Ishikawa (cell line): ENCODE measurements at regions not wholly inside any gene's neighbourhood (a gene's known extent, or its start where the extent isn't known, plus 50 kb on each side); places are given as distances from the start of the nearest gene placed in this dataset.
A peak's percentile ranks its signal among the peaks of the same experiment; 100 is the strongest.

Experiments
- CEBPB ChIP-seq: IDR thresholded peaks from 2 replicates; pipeline ENCODE4 v1.6.1; 2012
- CREB1 ChIP-seq: IDR thresholded peaks from 2 replicates; pipeline ENCODE4 v1.6.1; 2012; ENCODE audit warnings: low read depth
- EGR1 ChIP-seq: IDR thresholded peaks from 2 replicates; pipeline ENCODE4 v1.6.1; 2012
- EP300 ChIP-seq: IDR thresholded peaks from 2 replicates; pipeline ENCODE4 v1.6.1; 2012; ENCODE audit warnings: borderline replicate concordance
- FOXM1 ChIP-seq: IDR thresholded peaks from 2 replicates; pipeline ENCODE4 v1.6.1; 2012; ENCODE audit warnings: low read depth, borderline replicate concordance
- NFIC ChIP-seq: IDR thresholded peaks from 2 replicates; pipeline ENCODE4 v1.6.1; 2012
- RAD21 ChIP-seq: IDR thresholded peaks from 2 replicates; pipeline ENCODE4 v1.6.1; 2012; ENCODE audit warnings: low read depth
- TAF1 ChIP-seq: IDR thresholded peaks from 2 replicates; pipeline ENCODE4 v1.6.1; 2012; ENCODE audit warnings: low read depth, mild to moderate bottlenecking
- TCF12 ChIP-seq: IDR thresholded peaks from 2 replicates; pipeline ENCODE4 v1.6.1; 2012; ENCODE audit warnings: low read depth
- TEAD4 ChIP-seq: IDR thresholded peaks from 2 replicates; pipeline ENCODE4 v1.6.1; 2012
- USF1 ChIP-seq: IDR thresholded peaks from 2 replicates; pipeline ENCODE4 v1.6.1; 2012
- YY1 ChIP-seq: IDR thresholded peaks from 2 replicates; pipeline ENCODE4 v1.6.1; 2012; ENCODE audit warnings: low read depth
- ZBTB7A ChIP-seq: IDR thresholded peaks from 2 replicates; pipeline ENCODE4 v1.6.1; 2012; ENCODE audit warnings: low read depth
- TF ChIP-seq, protein P1 (sequence below): IDR thresholded peaks from 2 replicates; pipeline ENCODE4 v1.6.1; 2012
- TF ChIP-seq, protein P2 (sequence below): IDR thresholded peaks from 2 replicates; pipeline ENCODE4 v1.6.1; 2012; ENCODE audit warnings: low read depth, mild to moderate bottlenecking

DNA sequence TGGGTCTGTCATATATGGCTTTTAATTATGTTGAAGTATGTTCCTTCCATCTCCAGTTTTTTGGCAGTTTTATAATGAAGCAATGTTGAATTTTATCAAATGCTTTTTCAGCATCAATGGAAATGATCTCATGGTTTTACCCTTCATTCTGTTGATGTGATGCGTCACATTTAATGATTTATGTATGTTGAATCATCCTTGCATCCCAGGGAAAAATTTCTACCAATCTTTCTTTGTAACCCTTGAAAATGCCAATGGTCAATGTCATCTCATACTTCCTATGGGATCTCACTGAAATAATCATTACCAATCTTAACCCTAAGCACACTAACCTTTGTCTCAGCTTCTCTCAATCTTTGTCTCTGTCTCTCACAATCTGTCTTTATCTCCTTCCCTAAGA is 1004.0 kb downstream of the KCNT2 start:
- no peak for TF ChIP-seq YY1
- TF ChIP-seq NFIC, result no peak
- TF ChIP-seq ZBTB7A, result no peak
- TF ChIP-seq, protein P1, sequence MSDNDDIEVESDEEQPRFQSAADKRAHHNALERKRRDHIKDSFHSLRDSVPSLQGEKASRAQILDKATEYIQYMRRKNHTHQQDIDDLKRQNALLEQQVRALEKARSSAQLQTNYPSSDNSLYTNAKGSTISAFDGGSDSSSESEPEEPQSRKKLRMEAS, result no peak
- TF ChIP-seq USF1, result no peak
- no peak for TF ChIP-seq FOXM1
- TF ChIP-seq EGR1, result no peak
- TF ChIP-seq CREB1, result no peak
- TF ChIP-seq, protein P2, sequence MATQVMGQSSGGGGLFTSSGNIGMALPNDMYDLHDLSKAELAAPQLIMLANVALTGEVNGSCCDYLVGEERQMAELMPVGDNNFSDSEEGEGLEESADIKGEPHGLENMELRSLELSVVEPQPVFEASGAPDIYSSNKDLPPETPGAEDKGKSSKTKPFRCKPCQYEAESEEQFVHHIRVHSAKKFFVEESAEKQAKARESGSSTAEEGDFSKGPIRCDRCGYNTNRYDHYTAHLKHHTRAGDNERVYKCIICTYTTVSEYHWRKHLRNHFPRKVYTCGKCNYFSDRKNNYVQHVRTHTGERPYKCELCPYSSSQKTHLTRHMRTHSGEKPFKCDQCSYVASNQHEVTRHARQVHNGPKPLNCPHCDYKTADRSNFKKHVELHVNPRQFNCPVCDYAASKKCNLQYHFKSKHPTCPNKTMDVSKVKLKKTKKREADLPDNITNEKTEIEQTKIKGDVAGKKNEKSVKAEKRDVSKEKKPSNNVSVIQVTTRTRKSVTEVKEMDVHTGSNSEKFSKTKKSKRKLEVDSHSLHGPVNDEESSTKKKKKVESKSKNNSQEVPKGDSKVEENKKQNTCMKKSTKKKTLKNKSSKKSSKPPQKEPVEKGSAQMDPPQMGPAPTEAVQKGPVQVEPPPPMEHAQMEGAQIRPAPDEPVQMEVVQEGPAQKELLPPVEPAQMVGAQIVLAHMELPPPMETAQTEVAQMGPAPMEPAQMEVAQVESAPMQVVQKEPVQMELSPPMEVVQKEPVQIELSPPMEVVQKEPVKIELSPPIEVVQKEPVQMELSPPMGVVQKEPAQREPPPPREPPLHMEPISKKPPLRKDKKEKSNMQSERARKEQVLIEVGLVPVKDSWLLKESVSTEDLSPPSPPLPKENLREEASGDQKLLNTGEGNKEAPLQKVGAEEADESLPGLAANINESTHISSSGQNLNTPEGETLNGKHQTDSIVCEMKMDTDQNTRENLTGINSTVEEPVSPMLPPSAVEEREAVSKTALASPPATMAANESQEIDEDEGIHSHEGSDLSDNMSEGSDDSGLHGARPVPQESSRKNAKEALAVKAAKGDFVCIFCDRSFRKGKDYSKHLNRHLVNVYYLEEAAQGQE, result no peak
- no peak for TF ChIP-seq TCF12
- TF ChIP-seq TEAD4, result no peak
- TF ChIP-seq EP300, result no peak
- TF ChIP-seq CEBPB, result no peak
- TF ChIP-seq RAD21, result no peak
- TF ChIP-seq TAF1, result no peak

- peak; percentile 59 for TF ChIP-seq TCF12
- peak; percentile 80 for TF ChIP-seq EP300
- no peak for TF ChIP-seq CEBPB
- TF ChIP-seq TEAD4, result peak; percentile 50
- peak; percentile 46; the same call in 1 of the 2 replicates for TF ChIP-seq FOXM1
These were observed 1010.3 kb downstream of the KCNT2 start for GRCh38 chr1:195597891-195598290.

DNA sequence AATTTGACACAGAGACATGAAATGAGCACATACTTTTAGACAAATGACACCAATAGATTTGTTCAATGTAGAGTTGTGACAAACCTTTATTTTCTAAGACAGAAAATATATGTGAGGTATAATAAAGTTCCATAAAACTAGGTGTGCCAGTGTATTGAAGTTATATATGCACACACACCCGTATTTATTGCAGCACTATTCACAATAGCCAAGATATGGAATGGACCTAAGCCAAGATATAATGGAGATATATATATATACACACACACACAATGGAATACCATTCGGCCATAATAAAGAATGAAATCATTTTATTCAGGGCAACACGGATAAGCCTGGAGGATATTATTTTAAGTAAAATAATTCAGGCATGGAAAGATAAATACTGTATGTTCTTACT is 1013.5 kb downstream of the KCNT2 start:
- TF ChIP-seq CREB1, result no peak
- no peak for TF ChIP-seq RAD21
- TF ChIP-seq TCF12, result no peak
- TF ChIP-seq NFIC, result no peak
- TF ChIP-seq YY1, result no peak
- no peak for TF ChIP-seq FOXM1
- TF ChIP-seq, protein P2, result no peak
- TF ChIP-seq CEBPB, result no peak
- TF ChIP-seq EP300, result no peak
- TF ChIP-seq TEAD4, result no peak
- TF ChIP-seq, protein P1, result no peak

GRCh38 chr1:195594322-195594721 is 1013.9 kb downstream of the KCNT2 start:
- TF ChIP-seq CREB1, result no peak

DNA sequence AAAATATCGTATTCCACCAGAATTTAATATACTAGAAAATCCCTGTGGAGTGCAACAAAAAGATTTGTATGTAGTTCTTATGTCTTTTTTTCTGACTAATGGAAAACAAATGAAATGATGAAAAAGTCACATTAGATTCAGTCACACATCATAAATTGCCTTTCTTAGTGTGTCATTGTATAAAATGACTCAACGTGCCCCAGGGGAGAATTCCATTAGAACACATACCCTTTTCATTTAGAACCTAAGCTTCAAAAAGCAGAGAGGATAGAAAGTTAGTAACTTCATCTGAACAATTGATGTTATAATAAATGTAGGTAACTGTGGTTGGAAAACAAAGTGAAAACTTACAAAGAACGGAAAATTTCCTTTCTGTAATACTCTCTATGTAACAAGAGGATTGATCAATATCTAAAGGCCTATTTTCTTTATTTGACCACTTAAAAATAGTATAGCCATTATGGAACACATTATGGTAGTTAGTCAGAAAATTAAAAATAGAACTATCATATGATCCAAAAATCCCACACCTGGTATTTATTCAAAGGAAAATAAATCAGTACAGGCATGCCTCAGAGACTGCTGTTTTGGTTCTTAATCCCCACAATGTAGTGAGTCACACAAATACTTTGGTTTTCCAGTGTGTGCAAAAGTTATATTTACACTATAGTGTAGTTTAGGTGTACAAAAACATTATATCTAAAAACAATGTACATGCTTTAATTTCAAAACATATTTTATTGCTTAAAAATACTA is 1016.1 kb downstream of the KCNT2 start:
- peak; percentile 61 for TF ChIP-seq TCF12
- peak; percentile 49; the same call in 1 of the 2 replicates for TF ChIP-seq FOXM1
- no peak for TF ChIP-seq TAF1
- TF ChIP-seq CEBPB, result 0 out of 2 replicates have a peak, but pooled peaks have one; percentile 7
- TF ChIP-seq USF1, result no peak
- TF ChIP-seq EP300, result peak; percentile 86
- TF ChIP-seq CREB1, result no peak
- TF ChIP-seq TEAD4, result peak; percentile 81

DNA sequence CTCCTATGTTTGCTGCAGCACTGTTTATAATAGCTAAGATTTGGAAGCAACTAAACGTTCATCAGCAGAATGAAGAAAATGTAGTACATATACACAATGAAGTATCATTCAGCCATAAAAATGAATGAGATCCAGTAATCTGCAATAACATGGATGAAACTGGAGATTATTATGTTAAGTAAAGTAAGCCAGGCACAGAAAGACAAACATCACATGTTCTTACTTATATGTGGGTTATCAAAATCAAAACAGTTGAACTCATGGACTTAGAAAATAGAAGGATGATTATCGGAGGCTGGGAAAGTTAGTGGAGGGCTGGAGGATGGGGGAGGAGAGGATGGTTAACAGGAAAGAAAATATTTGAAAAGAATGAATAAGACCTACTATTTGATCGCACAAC is 1017.6 kb downstream of the KCNT2 start:
- no peak for TF ChIP-seq CEBPB
- TF ChIP-seq EGR1, result no peak
- TF ChIP-seq RAD21, result no peak
- TF ChIP-seq FOXM1, result no peak
